Spleen (tissue), 7 donors: ENCODE measurements at regions not wholly inside any gene's neighbourhood (a gene's known extent, or its start where the extent isn't known, plus 50 kb on each side); places are given as distances from the start of the nearest gene placed in this dataset.

Experiments used
- POLR2A ChIP-seq, 3 donors: fragments of 450-650 bp; IDR thresholded peaks; one replicate each; pipeline ENCODE4 v1.5.1; 2017; ENCODE audit warnings: antibody characterized with exemption in 3 of 3, mild to moderate bottlenecking in 1 of 3
- TF ChIP-seq, protein P1 (sequence below), 11 experiments: fragments of 200-600 bp in 7 of 11; fragments of 450-650 bp in 4 of 11; sonication (generic) in 4 of 11; IDR thresholded peaks in 8 of 11; conservative IDR thresholded peaks in 3 of 11; 1 replicate in 7 of 11; 2 replicates in 4 of 11; pipeline versions ENCODE4 v1.4.0 to v1.8.0; 2016 to 2021; ENCODE audit warnings: antibody characterized with exemption in 11 of 11, inconsistent platforms in 4 of 11, mild to moderate bottlenecking in 1 of 11
- donor health status: DM: no; HTN: no; CAD: no; lungs with moderate emphysema.
- donor health status: DM: no; HTN: no; CAD: no.
- donor health status: DM: no; HTN: no; CAD: no.

DNA sequence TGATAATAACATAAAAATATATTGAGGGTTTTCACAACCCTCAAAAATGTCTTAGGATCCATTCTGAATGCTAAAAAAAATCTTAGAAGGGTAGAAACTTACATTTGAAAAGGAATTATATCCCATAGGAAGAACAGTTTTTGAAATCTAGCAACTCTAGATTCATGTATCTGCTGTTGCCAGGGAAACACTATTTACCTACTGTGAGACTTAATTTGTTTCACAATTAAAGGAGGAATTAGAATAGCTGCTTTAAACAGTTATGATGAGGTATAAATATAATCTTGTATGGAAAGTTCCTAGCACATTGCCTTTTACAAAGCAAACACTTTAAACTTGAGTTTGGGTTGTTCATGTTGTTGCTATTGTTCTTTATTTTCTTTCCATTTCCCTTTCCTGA lies 988.2 kb downstream of the SUCLG1 start:
- TF ChIP-seq, protein P1, sequence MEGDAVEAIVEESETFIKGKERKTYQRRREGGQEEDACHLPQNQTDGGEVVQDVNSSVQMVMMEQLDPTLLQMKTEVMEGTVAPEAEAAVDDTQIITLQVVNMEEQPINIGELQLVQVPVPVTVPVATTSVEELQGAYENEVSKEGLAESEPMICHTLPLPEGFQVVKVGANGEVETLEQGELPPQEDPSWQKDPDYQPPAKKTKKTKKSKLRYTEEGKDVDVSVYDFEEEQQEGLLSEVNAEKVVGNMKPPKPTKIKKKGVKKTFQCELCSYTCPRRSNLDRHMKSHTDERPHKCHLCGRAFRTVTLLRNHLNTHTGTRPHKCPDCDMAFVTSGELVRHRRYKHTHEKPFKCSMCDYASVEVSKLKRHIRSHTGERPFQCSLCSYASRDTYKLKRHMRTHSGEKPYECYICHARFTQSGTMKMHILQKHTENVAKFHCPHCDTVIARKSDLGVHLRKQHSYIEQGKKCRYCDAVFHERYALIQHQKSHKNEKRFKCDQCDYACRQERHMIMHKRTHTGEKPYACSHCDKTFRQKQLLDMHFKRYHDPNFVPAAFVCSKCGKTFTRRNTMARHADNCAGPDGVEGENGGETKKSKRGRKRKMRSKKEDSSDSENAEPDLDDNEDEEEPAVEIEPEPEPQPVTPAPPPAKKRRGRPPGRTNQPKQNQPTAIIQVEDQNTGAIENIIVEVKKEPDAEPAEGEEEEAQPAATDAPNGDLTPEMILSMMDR (IDR thresholded peaks at IDR 0.05 in 8 of 11, conservative IDR thresholded peaks at IDR 0.05 in 3 of 11): no peak
- TF ChIP-seq POLR2A (IDR thresholded peaks at IDR 0.05): no peak
